GM12892 (cell line): ENCODE measurements at regions not wholly inside any gene's neighbourhood (a gene's known extent, or its start where the extent isn't known, plus 50 kb on each side); places are given as distances from the start of the nearest gene placed in this dataset.

Experiments used
- POLR2A ChIP-seq: IDR thresholded peaks from 2 replicates; pipeline ENCODE4 v1.6.1; 2011; ENCODE audit warnings: low read depth, low read length, control low read depth
- POLR2AphosphoS5 ChIP-seq: IDR thresholded peaks from 2 replicates; pipeline ENCODE4 v1.6.1; 2011; ENCODE audit warnings: low read depth, low read length, control low read depth
- TAF1 ChIP-seq: IDR thresholded peaks from 2 replicates; pipeline ENCODE4 v1.6.1; 2011; ENCODE audit warnings: low read depth, mild to moderate bottlenecking, control low read depth, low read length, borderline replicate concordance

GRCh38 chr12:91630596-91631293, 448.1 kb upstream of the DCN start:
- TF ChIP-seq POLR2A (no peak), TAF1 (no peak), POLR2AphosphoS5 (no peak)
